GM19463 (cell line): ENCODE measurements at regions not wholly inside any gene's neighbourhood (a gene's known extent, or its start where the extent isn't known, plus 50 kb on each side); places are given as distances from the start of the nearest gene placed in this dataset.
A peak's percentile ranks its signal among the peaks of the same experiment; 100 is the strongest.

Source experiments
- ATAC-seq: cut with Tn5 transposase; IDR thresholded peaks from one replicate; pipeline ENCODE4 v1.9.1; 2021; ENCODE audit warnings: mild to moderate bottlenecking, moderate library complexity; ENCODE audit not compliant: unreplicated experiment

GRCh38 chrX:57848857-57849256 lies 61.4 kb downstream of the ZXDA start:
- no peak for ATAC-seq

GRCh38 chrX:57822818-57823217 lies 87.4 kb downstream of the ZXDA start:
- ATAC-seq = no peak

DNA sequence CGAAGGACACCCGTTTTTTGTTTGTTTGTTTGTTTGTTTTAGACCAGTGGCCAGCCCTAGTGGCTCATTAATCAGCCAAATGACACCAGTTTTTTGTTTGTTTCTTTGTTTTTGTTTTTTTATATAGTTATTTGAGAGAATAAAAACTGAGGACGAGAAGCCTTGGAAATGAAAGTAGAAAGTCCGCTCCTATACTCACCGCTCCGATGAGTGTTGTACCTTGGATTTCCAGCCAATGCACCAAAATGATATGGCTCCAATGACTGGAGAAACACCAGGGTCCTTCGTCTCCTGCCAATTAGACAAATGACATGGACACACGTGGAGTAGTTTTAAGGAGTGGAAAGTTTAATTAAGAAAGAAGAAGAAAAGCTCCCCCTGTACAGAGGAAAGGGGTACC lies 87.9 kb downstream of the ZXDA start:
- no peak for ATAC-seq

DNA sequence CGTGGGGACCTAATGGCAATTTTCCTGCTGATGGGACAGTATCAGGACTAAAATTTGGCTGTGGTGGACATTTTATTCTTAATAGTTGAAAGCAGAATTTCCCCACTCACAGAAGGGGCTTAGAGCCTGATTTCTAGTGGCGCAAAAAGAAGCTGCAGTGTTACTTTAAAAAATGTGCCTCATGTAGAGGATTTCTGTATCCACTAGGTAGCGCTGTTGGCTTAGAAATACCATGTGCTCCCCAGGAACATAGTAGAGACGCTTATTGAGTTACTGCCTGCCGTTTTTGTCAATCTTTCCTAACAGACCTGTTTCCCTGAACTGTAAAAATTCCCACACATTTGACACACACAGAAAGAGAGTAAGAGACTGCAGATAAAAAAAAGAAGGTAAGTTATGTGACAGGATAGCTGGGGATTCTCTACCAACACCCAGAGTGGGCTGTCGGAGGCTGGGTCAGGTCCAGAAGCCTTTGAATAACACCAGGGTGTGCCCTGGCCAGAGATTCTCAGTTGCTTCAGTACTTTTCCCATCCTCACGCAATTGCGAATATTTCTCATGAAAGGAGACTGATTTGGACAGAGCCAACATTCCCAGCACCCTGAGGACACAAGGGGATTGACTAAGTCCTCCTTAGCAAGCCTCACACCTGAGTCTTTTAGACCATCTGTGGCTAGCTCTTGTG lies 88.4 kb downstream of the ZXDA start:
- ATAC-seq = peak; percentile 81

- ATAC-seq = no peak
Observed at GRCh38 chrX:57817302-57817701, 93.0 kb downstream of the ZXDA start.

DNA sequence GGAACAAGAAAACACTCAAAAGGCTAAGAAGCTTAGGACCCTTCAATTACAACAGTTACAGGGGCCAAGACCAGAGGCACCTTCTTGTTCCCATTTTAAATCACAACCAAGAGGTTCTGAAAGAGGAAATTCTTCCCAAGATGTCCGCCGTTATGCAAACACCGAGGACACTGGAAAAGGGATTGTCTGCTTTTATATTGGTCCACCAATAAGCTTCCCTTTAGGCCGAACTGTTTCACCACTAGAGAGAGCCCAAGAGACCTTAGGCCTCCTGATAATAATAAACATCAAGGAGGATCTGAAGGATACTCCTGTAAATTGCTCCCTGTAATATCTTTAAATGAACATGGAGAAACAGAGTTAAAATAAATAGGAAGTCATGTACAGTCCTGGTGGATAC lies 92.6 kb upstream of the NLRP2B start:
- ATAC-seq = no peak

- no peak for ATAC-seq
Observed at GRCh38 chrX:57771689-57772088, 91.6 kb upstream of the NLRP2B start.

- no peak for ATAC-seq
Observed at GRCh38 chrX:57752866-57753265, 72.8 kb upstream of the NLRP2B start.

GRCh38 chrX:57741107-57741506 lies 61.0 kb upstream of the NLRP2B start:
- no peak for ATAC-seq

DNA sequence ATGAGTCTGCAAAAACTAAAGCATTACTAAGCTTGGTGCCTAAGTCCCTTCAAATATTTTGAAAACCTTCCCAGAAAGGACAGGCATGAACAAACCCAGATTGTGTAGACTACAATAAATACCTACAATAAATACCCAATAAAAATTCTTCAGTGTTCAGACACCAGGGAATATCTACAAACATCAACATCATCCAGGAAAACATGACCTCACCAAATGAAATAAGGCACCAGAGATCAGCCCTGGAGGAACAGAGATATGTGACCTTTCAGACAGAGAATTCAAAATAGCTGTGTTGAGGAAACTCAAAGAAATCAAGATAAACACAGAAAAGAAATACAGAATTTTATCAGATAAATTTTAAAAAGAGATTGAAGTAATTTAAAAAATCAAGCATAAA lies 57.8 kb upstream of the NLRP2B start:
- no peak for ATAC-seq
